Neural crest cell (in vitro differentiated cells): ENCODE measurements at regions not wholly inside any gene's neighbourhood (a gene's known extent, or its start where the extent isn't known, plus 50 kb on each side); places are given as distances from the start of the nearest gene placed in this dataset.
A peak's percentile ranks its signal among the peaks of the same experiment; 100 is the strongest.

ENCODE experiments used
- DNase-seq: peaks from one replicate; pipeline ENCODE4 v3.0.0; 2021; ENCODE audit warnings: low read depth, mixed read lengths, low spot score
- H3K27ac Mint-ChIP-seq: one replicate; pipeline ENCODE4 v1.8.0; 2021; ENCODE audit warnings: mild to moderate bottlenecking, mixed read lengths; ENCODE audit not compliant: unreplicated experiment
- H3K27me3 Mint-ChIP-seq: 2 replicates; pipeline ENCODE4 v1.8.0; 2021; ENCODE audit warnings: low read depth, mild to moderate bottlenecking, mixed read lengths
- H3K36me3 Mint-ChIP-seq: 2 replicates; pipeline ENCODE4 v1.8.0; 2021; ENCODE audit warnings: low read depth, mild to moderate bottlenecking, mixed read lengths
- H3K4me1 Mint-ChIP-seq: 2 replicates; pipeline ENCODE4 v1.8.0; 2021; ENCODE audit warnings: mixed read lengths
- H3K4me3 Mint-ChIP-seq: one replicate; pipeline ENCODE4 v1.8.0; 2021; ENCODE audit warnings: mild to moderate bottlenecking, mixed read lengths
- H3K9me3 Mint-ChIP-seq: 2 replicates; pipeline ENCODE4 v1.8.0; 2021; ENCODE audit warnings: mixed read lengths
- CTCF ChIP-seq: fragments of 200-600 bp; sonication (generic); conservative IDR thresholded peaks from 2 replicates; pipeline ENCODE4 v1.5.0; 2021; ENCODE audit warnings: antibody characterized with exemption, mild to moderate bottlenecking

- peaks cover 4% of the 10 kb centered on the region for H3K9me3 Mint-ChIP-seq
- H3K4me3 Mint-ChIP-seq: no peak overlapping the region
- H3K4me1 Mint-ChIP-seq: no peaks in the 10 kb centered on the region
- DNase-seq: no peak
- no peak for TF ChIP-seq CTCF
- H3K27me3 Mint-ChIP-seq: no peaks in the 10 kb centered on the region
- no peak overlapping the region for H3K27ac Mint-ChIP-seq
- H3K36me3 Mint-ChIP-seq: no peaks in the 10 kb centered on the region
Observed at GRCh38 chr18:71808616-71809015, 735.5 kb downstream of the CBLN2 start.

- H3K4me1 Mint-ChIP-seq: no peaks in the 10 kb centered on the region
- no peak overlapping the region for H3K27ac Mint-ChIP-seq
- H3K4me3 Mint-ChIP-seq: no peak overlapping the region
- H3K9me3 Mint-ChIP-seq: peaks cover 4% of the 10 kb centered on the region
- no peak for DNase-seq
- no peaks in the 10 kb centered on the region for H3K36me3 Mint-ChIP-seq
- no peaks in the 10 kb centered on the region for H3K27me3 Mint-ChIP-seq
- no peak for TF ChIP-seq CTCF
Observed at GRCh38 chr18:71807586-71807985, 736.6 kb downstream of the CBLN2 start.

- Mint-ChIP-seq H3K36me3 (no peaks in the 10 kb centered on the region), H3K27ac (no peak overlapping the region), H3K4me3 (no peak overlapping the region), H3K9me3 (peaks cover 4% of the 10 kb centered on the region), H3K4me1 (no peaks in the 10 kb centered on the region), H3K27me3 (peaks cover 4% of the 10 kb centered on the region)
- TF ChIP-seq CTCF: no peak
- no peak for DNase-seq
Observed at GRCh38 chr18:71798986-71799673, 745.0 kb downstream of the CBLN2 start.

GRCh38 chr18:71797554-71797953, 746.6 kb downstream of the CBLN2 start:
- TF ChIP-seq CTCF: no peak
- DNase-seq: no peak
- Mint-ChIP-seq H3K36me3 (no peaks in the 10 kb centered on the region), H3K4me3 (no peak overlapping the region), H3K27ac (no peak overlapping the region), H3K9me3 (no peaks in the 10 kb centered on the region), H3K4me1 (no peaks in the 10 kb centered on the region), H3K27me3 (peaks cover 4% of the 10 kb centered on the region)

- no peak for DNase-seq
- Mint-ChIP-seq H3K36me3 (no peaks in the 10 kb centered on the region), H3K4me3 (no peak overlapping the region), H3K9me3 (peaks cover 6% of the 10 kb centered on the region), H3K4me1 (no peaks in the 10 kb centered on the region), H3K27me3 (peaks cover 10% of the 10 kb centered on the region), H3K27ac (no peak overlapping the region)
- TF ChIP-seq CTCF: peak; percentile 55
Observed at GRCh38 chr18:71784777-71785176, 759.4 kb downstream of the CBLN2 start.
